ENCODE measurements at regions not wholly inside any gene's neighbourhood (a gene's known extent, or its start where the extent isn't known, plus 50 kb on each side); places are given as distances from the start of the nearest gene placed in this dataset.

GRCh38 chr4:96354036-96354712 lies 514.3 kb downstream of the PDHA2 start:
- TF ChIP-seq POLR2A (IDR thresholded peaks at IDR 0.05; ENCODE audit: low read depth, low read length), result no peak
- no peak for TF ChIP-seq CTCF (conservative IDR thresholded peaks at IDR 0.05; ENCODE audit: low read depth, low read length)
- TF ChIP-seq RCOR1 (IDR thresholded peaks at IDR 0.05; ENCODE audit: insufficient replicate concordance, low read length), result no peak
- TF ChIP-seq MXI1 (IDR thresholded peaks at IDR 0.05; ENCODE audit: borderline replicate concordance, low read depth, low read length), result no peak
- no peak for TF ChIP-seq SMC3 (IDR thresholded peaks at IDR 0.05; ENCODE audit: low read depth, low read length)
- TF ChIP-seq RAD21 (IDR thresholded peaks at IDR 0.05; ENCODE audit: low read length), result no peak
- TF ChIP-seq RFX5 (IDR thresholded peaks at IDR 0.05; ENCODE audit: low read depth, low read length), result no peak
- TF ChIP-seq USF2 (IDR thresholded peaks at IDR 0.05; ENCODE audit: low read depth, low read length), result no peak
- TF ChIP-seq NFE2L2 (IDR thresholded peaks at IDR 0.05; ENCODE audit: low read depth, low read length), result no peak
- TF ChIP-seq FOS (IDR thresholded peaks at IDR 0.05; ENCODE audit: low read depth, low read length), result no peak
- no peak for TF ChIP-seq ELK1 (IDR thresholded peaks at IDR 0.05; ENCODE audit: borderline replicate concordance, low read depth, low read length)
- TF ChIP-seq CHD1 (IDR thresholded peaks at IDR 0.05; ENCODE audit: low read depth, low read length), result no peak
- no peak for TF ChIP-seq MAFK (IDR thresholded peaks at IDR 0.05; ENCODE audit: low read depth, low read length)
